GM12865 (cell line): ENCODE measurements at regions not wholly inside any gene's neighbourhood (a gene's known extent, or its start where the extent isn't known, plus 50 kb on each side); places are given as distances from the start of the nearest gene placed in this dataset.

ENCODE experiments used
- DNase-seq: peaks from one replicate; pipeline ENCODE4 v3.0.0; 2010; ENCODE audit warnings: low read depth
- H3K4me3 ChIP-seq: 2 replicates; pipeline ENCODE4 v1.5.1; 2011; ENCODE audit warnings: mild to moderate bottlenecking, low read depth, low read length, control low read depth
- CTCF ChIP-seq: IDR thresholded peaks from 2 replicates; pipeline ENCODE4 v1.5.1; 2011; ENCODE audit warnings: low read length, control low read depth, low read depth, inconsistent platforms; ENCODE audit not compliant: insufficient read depth; ENCODE audit errors: missing control alignments

GRCh38 chr2:149737896-149738295 lies 150.3 kb upstream of the MMADHC start:
- no peak for TF ChIP-seq CTCF
- no peak for DNase-seq
- H3K4me3 ChIP-seq, result no peak overlapping the region

GRCh38 chr2:149735237-149735958 lies 147.8 kb upstream of the MMADHC start:
- no peak overlapping the region for H3K4me3 ChIP-seq
- TF ChIP-seq CTCF, result no peak
- DNase-seq, result no peak

GRCh38 chr2:149733936-149734685 lies 146.5 kb upstream of the MMADHC start:
- no peak for TF ChIP-seq CTCF
- no peak overlapping the region for H3K4me3 ChIP-seq
- no peak for DNase-seq

GRCh38 chr2:149732730-149733290 lies 145.2 kb upstream of the MMADHC start:
- no peak for DNase-seq
- no peak overlapping the region for H3K4me3 ChIP-seq
- TF ChIP-seq CTCF, result no peak

GRCh38 chr2:149732001-149732685 lies 144.6 kb upstream of the MMADHC start:
- DNase-seq, result no peak
- no peak overlapping the region for H3K4me3 ChIP-seq
- no peak for TF ChIP-seq CTCF

GRCh38 chr2:149731079-149731478 lies 143.5 kb upstream of the MMADHC start:
- H3K4me3 ChIP-seq, result no peak overlapping the region
- TF ChIP-seq CTCF, result no peak
- DNase-seq, result no peak
